Mesendoderm (in vitro differentiated cells): ENCODE measurements at regions not wholly inside any gene's neighbourhood (a gene's known extent, or its start where the extent isn't known, plus 50 kb on each side); places are given as distances from the start of the nearest gene placed in this dataset.
A peak's percentile ranks its signal among the peaks of the same experiment; 100 is the strongest.

Experiments used
- DNase-seq: peaks from one replicate; pipeline ENCODE4 v3.0.0; 2013
- H2AK5ac ChIP-seq: 2 replicates; pipeline ENCODE4 v1.6.1; 2013; ENCODE audit warnings: low read length, inconsistent platforms
- H2BK120ac ChIP-seq: 2 replicates; pipeline ENCODE4 v1.6.1; 2013; ENCODE audit warnings: low read depth, mild to moderate bottlenecking, low read length, moderate library complexity, mixed read lengths
- H2BK15ac ChIP-seq: replicated peaks from 2 replicates; pipeline ENCODE4 v1.6.1; 2013; ENCODE audit warnings: low read depth, mild to moderate bottlenecking, moderate library complexity
- H2BK5ac ChIP-seq: 2 replicates; pipeline ENCODE4 v1.6.1; 2013; ENCODE audit warnings: low read length, inconsistent platforms
- H3K18ac ChIP-seq: 2 replicates; pipeline ENCODE4 v1.6.1; 2013; ENCODE audit warnings: mild to moderate bottlenecking, low read length, mixed read lengths
- H3K23ac ChIP-seq: one replicate; pipeline ENCODE4 v1.6.1; 2013; ENCODE audit warnings: low read length
- H3K27ac ChIP-seq: 2 replicates; pipeline ENCODE4 v1.5.1; 2013; ENCODE audit warnings: low read depth, mild to moderate bottlenecking, inconsistent platforms, low read length, moderate library complexity
- H3K27me3 ChIP-seq: 2 replicates; pipeline ENCODE4 v1.6.1; 2013; ENCODE audit warnings: low read length, control low read depth, mild to moderate bottlenecking, inconsistent platforms; ENCODE audit not compliant: insufficient read depth, poor library complexity
- H3K36me3 ChIP-seq: 2 replicates; pipeline ENCODE4 v1.6.1; 2013; ENCODE audit warnings: low read length, inconsistent platforms; ENCODE audit not compliant: control insufficient read depth, insufficient read depth
- H3K4ac ChIP-seq: one replicate; pipeline ENCODE4 v1.6.1; 2013; ENCODE audit warnings: low read depth, mild to moderate bottlenecking, low read length, moderate library complexity
- H3K4me1 ChIP-seq: 2 replicates; pipeline ENCODE4 v1.6.1; 2013; ENCODE audit warnings: low read depth, low read length, inconsistent platforms; ENCODE audit not compliant: control insufficient read depth
- H3K4me2 ChIP-seq: 2 replicates; pipeline ENCODE4 v1.6.1; 2013; ENCODE audit warnings: low read length
- H3K4me3 ChIP-seq: 2 replicates; pipeline ENCODE4 v1.5.1; 2013; ENCODE audit warnings: mild to moderate bottlenecking, low read length
- H3K56ac ChIP-seq: one replicate; pipeline ENCODE4 v1.6.1; 2013; ENCODE audit warnings: low read length
- H3K79me1 ChIP-seq: 2 replicates; pipeline ENCODE4 v1.6.1; 2013; ENCODE audit warnings: low read length, inconsistent platforms
- H3K79me2 ChIP-seq: 2 replicates; pipeline ENCODE4 v1.6.1; 2013; ENCODE audit warnings: mild to moderate bottlenecking, low read length; ENCODE audit not compliant: control insufficient read depth, insufficient read depth
- H3K9ac ChIP-seq: 2 replicates; pipeline ENCODE4 v1.6.1; 2013; ENCODE audit warnings: low read length, inconsistent platforms
- H4K5ac ChIP-seq: one replicate; pipeline ENCODE4 v1.6.1; 2013; ENCODE audit warnings: low read length
- H4K8ac ChIP-seq: one replicate; pipeline ENCODE4 v1.6.1; 2013; ENCODE audit warnings: low read depth, mild to moderate bottlenecking, control low read depth, low read length, moderate library complexity
- WGBS: extraction: QIAGEN DNeasy Blood & Tissue Kit; methylation state at CpG from one replicate; pipeline ENCODE4 v1.1.7; 2013; ENCODE audit warnings: low lambda C conversion rate, missing lambda C conversion rate; ENCODE audit not compliant: insufficient coverage; ENCODE audit errors: extremely low coverage; 5-methylcytosine and 5-hydroxymethylcytosine counted together

DNA sequence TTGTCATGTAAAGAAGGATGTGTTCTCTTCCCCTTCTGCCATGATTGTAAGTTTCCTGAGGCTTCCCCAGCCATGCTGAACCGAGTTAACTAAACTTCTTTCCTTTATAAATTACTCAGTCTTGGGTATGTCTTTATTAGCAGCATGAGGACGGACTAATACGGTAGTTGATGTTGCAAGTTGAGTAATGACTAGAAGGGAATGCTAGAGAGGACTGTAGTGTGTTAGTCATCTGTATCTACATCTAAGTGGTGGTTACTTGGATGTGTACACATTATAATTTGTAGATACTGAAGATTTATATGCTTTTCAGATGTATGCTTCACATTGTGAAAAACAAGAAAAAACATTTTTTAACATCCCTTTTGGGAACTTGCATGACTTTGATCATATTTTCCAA lies 244.6 kb downstream of the POLR1F start:
- DNase-seq, result no peak
- H3K56ac ChIP-seq, result no peak overlapping the region
- H3K79me1 ChIP-seq, result no peaks in the 10 kb centered on the region
- H4K5ac ChIP-seq, result no peak overlapping the region
- no CpG with 5 or more reads among the region's 3 CpGs for WGBS
- H3K9ac ChIP-seq, result no peak overlapping the region
- no peak overlapping the region for H3K4me2 ChIP-seq
- H3K4me1 ChIP-seq, result no peaks in the 10 kb centered on the region
- no peak overlapping the region for H3K4me3 ChIP-seq
- H3K36me3 ChIP-seq, result no peaks in the 10 kb centered on the region
- H4K8ac ChIP-seq, result no peak overlapping the region
- no peak overlapping the region for H2BK5ac ChIP-seq
- H2BK120ac ChIP-seq, result no peak overlapping the region
- no peak overlapping the region for H3K18ac ChIP-seq
- H2BK15ac ChIP-seq, result no peak overlapping the region
- H3K79me2 ChIP-seq, result no peaks in the 10 kb centered on the region
- H3K27me3 ChIP-seq, result no peaks in the 10 kb centered on the region
- no peak overlapping the region for H2AK5ac ChIP-seq
- H3K23ac ChIP-seq, result no peak overlapping the region
- H3K4ac ChIP-seq, result no peak overlapping the region
- H3K27ac ChIP-seq, result no peak overlapping the region

DNA sequence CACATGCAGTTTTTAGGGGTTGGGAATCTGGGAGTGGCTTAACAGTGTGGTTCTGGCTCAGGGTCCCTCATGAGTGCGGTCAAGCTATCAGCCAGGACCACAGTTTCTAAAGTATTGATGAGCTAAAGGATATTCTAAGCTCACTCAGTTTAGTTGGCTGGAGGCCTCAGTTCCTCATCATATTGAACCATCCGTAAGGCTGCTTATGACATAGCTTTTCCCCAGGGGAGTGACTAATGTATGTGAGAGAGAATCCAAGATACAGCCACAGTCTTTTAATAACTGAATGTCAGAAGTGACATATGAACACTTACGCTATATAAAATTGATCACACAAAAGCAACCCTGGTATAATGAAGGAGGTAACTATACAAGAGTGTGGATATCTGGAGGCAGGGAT lies 245.3 kb downstream of the POLR1F start:
- Histone ChIP-seq H3K4ac (no peak overlapping the region), H3K4me2 (no peak overlapping the region), H3K79me1 (no peaks in the 10 kb centered on the region), H2BK120ac (no peak overlapping the region), H2BK5ac (no peak overlapping the region), H4K8ac (no peak overlapping the region), H3K18ac (no peak overlapping the region), H2BK15ac (no peak overlapping the region), H3K9ac (no peak overlapping the region), H3K79me2 (no peaks in the 10 kb centered on the region), H3K27me3 (no peaks in the 10 kb centered on the region), H3K23ac (no peak overlapping the region), H3K56ac (no peak overlapping the region), H3K4me3 (no peak overlapping the region), H4K5ac (no peak overlapping the region), H3K36me3 (no peaks in the 10 kb centered on the region), H3K27ac (no peak overlapping the region), H2AK5ac (no peak overlapping the region), H3K4me1 (no peaks in the 10 kb centered on the region)
- no peak for DNase-seq
- WGBS, result no CpG with 5 or more reads among the region's 3 CpGs

DNA sequence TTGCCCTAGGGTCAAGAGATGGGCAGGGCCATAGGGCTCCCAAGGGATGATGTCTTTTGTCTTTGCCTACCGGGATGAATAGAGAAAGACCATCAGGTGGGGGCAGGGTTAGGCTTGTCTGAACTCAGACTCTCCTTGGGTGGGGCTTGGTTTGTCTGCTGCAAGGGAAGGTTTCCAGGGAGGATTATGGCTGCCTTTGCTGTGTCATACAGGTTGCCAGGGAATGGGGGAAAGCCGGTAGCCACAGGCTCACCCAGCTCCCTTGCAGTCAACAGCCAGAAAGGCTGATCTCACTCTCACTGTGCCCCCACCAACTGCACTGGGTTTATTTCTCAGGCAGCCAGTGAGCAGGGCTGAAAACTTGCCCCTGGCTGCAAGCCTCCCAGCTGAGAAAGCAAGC lies 253.2 kb downstream of the POLR1F start:
- Histone ChIP-seq H2BK120ac (no peak overlapping the region), H3K79me1 (no peaks in the 10 kb centered on the region), H3K4me1 (no peaks in the 10 kb centered on the region), H3K36me3 (no peaks in the 10 kb centered on the region), H3K23ac (no peak overlapping the region), H3K4me2 (no peak overlapping the region), H2BK5ac (no peak overlapping the region), H3K56ac (no peak overlapping the region), H4K5ac (no peak overlapping the region), H3K27ac (no peak overlapping the region), H3K27me3 (no peaks in the 10 kb centered on the region), H3K18ac (no peak overlapping the region), H3K9ac (no peak overlapping the region), H3K4me3 (no peak overlapping the region), H4K8ac (no peak overlapping the region), H2AK5ac (no peak overlapping the region), H2BK15ac (no peak overlapping the region), H3K79me2 (no peaks in the 10 kb centered on the region), H3K4ac (no peak overlapping the region)
- DNase-seq, result peak; percentile 2
- WGBS, result no CpG with 5 or more reads among the region's 2 CpGs

DNA sequence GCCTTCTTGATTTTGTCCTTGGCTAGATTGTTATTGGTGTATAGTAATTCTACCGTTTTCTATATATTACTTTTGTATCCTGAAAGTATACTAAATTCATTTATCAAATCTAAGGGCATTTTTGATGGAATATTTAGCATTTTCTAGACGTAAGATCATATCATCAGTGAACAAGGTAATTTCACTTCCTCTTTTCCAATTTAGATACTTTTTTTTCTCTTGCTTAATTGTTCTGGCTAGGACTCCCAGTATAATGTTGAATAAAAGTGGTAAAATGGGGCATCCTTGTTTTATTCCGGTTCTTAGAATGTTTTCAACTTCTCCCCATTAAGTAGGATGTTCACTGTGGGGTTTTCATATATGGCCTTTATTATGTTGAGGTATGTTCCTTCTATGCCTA lies 260.7 kb downstream of the POLR1F start:
- H3K4me2 ChIP-seq, result no peak overlapping the region
- no peak overlapping the region for H4K5ac ChIP-seq
- H3K23ac ChIP-seq, result no peak overlapping the region
- H3K18ac ChIP-seq, result no peak overlapping the region
- no peak overlapping the region for H2AK5ac ChIP-seq
- H2BK120ac ChIP-seq, result no peak overlapping the region
- H3K27ac ChIP-seq, result no peak overlapping the region
- H3K4me1 ChIP-seq, result no peaks in the 10 kb centered on the region
- no peaks in the 10 kb centered on the region for H3K79me2 ChIP-seq
- no peak overlapping the region for H2BK15ac ChIP-seq
- H3K79me1 ChIP-seq, result no peaks in the 10 kb centered on the region
- no peak overlapping the region for H3K4me3 ChIP-seq
- no CpG with 5 or more reads among the region's 3 CpGs for WGBS
- no peak overlapping the region for H3K4ac ChIP-seq
- DNase-seq, result no peak
- no peaks in the 10 kb centered on the region for H3K36me3 ChIP-seq
- H3K27me3 ChIP-seq, result no peaks in the 10 kb centered on the region
- H2BK5ac ChIP-seq, result no peak overlapping the region
- H3K9ac ChIP-seq, result no peak overlapping the region
- H3K56ac ChIP-seq, result no peak overlapping the region
- no peak overlapping the region for H4K8ac ChIP-seq

DNA sequence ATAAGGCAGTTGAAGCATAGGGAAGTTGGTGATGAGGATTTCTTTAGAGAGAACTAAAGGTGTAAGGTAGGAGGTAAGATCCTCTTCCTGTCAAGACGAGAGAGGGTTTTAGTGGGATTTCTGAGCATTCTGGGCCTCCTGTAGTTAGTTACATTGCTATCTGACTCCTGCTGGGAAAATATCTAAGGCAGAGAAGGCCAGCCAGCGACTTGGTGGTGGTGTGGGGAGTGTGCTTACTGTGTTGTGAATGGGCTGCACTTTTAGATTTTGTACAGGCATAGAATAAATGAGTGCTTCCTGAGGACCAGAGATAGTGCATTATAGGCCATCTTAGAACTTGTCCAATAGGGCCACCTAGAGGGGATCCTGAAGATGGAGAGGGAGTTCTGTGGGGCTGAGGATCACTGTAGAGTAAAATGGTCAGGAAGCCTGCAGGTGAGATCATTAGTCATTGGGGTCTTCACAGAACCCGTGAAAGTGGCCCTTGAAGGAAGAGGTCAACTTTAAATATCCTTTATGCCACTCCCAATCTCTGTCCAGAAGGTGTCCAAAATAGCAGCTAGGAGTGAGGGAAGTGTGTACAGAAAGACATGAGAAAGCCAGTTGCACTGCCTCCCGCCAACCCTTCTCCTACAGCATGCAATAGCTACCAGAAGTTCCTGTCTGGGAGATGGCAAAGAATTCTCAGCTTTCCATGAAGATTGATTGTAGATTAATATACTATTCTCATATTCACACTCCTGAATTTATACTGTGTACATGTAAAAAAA lies 266.6 kb downstream of the POLR1F start:
- Histone ChIP-seq H3K79me1 (no peaks in the 10 kb centered on the region), H3K27ac (no peak overlapping the region), H3K18ac (no peak overlapping the region), H3K4me1 (peaks cover 7% of the 10 kb centered on the region), H3K27me3 (no peaks in the 10 kb centered on the region), H4K5ac (no peak overlapping the region), H3K4me3 (no peak overlapping the region), H3K79me2 (no peaks in the 10 kb centered on the region), H3K23ac (no peak overlapping the region), H2BK15ac (no peak overlapping the region), H3K56ac (no peak overlapping the region), H3K36me3 (no peaks in the 10 kb centered on the region), H3K9ac (no peak overlapping the region), H3K4me2 (no peak overlapping the region), H2BK120ac (no peak overlapping the region), H4K8ac (no peak overlapping the region), H3K4ac (no peak overlapping the region), H2AK5ac (no peak overlapping the region), H2BK5ac (no peak overlapping the region)
- no CpG with 5 or more reads among the region's 4 CpGs for WGBS
- peak; percentile 84 for DNase-seq

DNA sequence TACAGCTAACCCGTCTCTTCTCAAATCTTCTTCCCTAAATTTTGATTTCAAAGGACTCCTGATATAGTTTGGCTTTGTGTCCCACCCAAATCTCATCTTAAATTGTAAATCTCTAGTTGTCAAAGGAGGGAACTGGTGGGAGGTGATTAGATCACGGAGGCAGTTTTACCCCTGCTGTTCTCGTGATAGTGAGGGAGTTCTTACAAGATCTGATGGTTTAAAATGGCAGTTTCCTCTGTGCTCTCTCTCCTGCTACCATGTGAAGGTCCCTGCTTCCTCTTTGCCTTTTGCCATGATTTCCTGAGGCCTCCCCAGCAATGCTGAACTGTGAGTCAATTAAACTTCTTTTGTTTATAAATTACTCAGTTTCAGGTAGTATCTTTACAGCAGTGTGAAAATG lies 269.3 kb downstream of the POLR1F start:
- peak; percentile 77 for DNase-seq
- H2BK15ac ChIP-seq, result no peak overlapping the region
- no peak overlapping the region for H3K4me2 ChIP-seq
- no peak overlapping the region for H3K23ac ChIP-seq
- no peak overlapping the region for H2AK5ac ChIP-seq
- H3K79me2 ChIP-seq, result no peaks in the 10 kb centered on the region
- H3K4ac ChIP-seq, result no peak overlapping the region
- no peak overlapping the region for H4K8ac ChIP-seq
- H3K27me3 ChIP-seq, result no peaks in the 10 kb centered on the region
- H2BK120ac ChIP-seq, result peak overlapping the region; percentile 40
- H3K36me3 ChIP-seq, result no peaks in the 10 kb centered on the region
- H4K5ac ChIP-seq, result no peak overlapping the region
- no peak overlapping the region for H3K27ac ChIP-seq
- peaks cover 7% of the 10 kb centered on the region for H3K4me1 ChIP-seq
- no peak overlapping the region for H3K18ac ChIP-seq
- no peak overlapping the region for H3K4me3 ChIP-seq
- WGBS, result no CpG with 5 or more reads among the region's 3 CpGs
- no peak overlapping the region for H2BK5ac ChIP-seq
- no peaks in the 10 kb centered on the region for H3K79me1 ChIP-seq
- H3K56ac ChIP-seq, result no peak overlapping the region
- no peak overlapping the region for H3K9ac ChIP-seq
